ENCODE measurements at regions not wholly inside any gene's neighbourhood (a gene's known extent, or its start where the extent isn't known, plus 50 kb on each side); places are given as distances from the start of the nearest gene placed in this dataset.

GRCh38 chr4:14180983-14181601, 553.6 kb upstream of the BOD1L1 start:
- no peak overlapping the region for H3K4me2 ChIP-seq (ENCODE audit: insufficient read depth in 1 of 2, low read depth in 2 of 2, low read length in 2 of 2)
- POLR2A ChIA-PET (ENCODE audit: partially characterized antibody): no interaction called here
- H3K79me1 ChIP-seq (ENCODE audit: low read depth, low read length): no peaks in the 10 kb centered on the region

More at GRCh38 chr4:14180983-14181601, 553.6 kb upstream of the BOD1L1 start:
- Histone ChIP-seq H3K4ac (replicated peaks; ENCODE audit: insufficient read length, low read depth, low read length) (no peak overlapping the region), H3K4me1 (replicated peaks in 1 of 4; ENCODE audit: control insufficient read depth in 3 of 4, insufficient read depth in 4 of 4, low read length in 3 of 4) (peaks cover 0 to 7% (median 4%) of the 10 kb centered on the region in 4 experiments; a peak in 5 of 7 replicates), H2BK15ac (ENCODE audit: low read length) (no peak overlapping the region), H2BK120ac (replicated peaks; ENCODE audit: low read depth, low read length) (no peak overlapping the region), H2AFZ (ENCODE audit: low read length) (no peak overlapping the region), H2AK5ac (ENCODE audit: low read depth, low read length) (no peak overlapping the region), H2BK20ac (ENCODE audit: low read length) (no peak overlapping the region), H4K5ac (ENCODE audit: insufficient read length, low read depth, low read length) (no peak overlapping the region), H3K27ac (ENCODE audit: low read depth, low read length) (no peak overlapping the region), H3K18ac (ENCODE audit: extremely low read depth, low read length) (no peak overlapping the region), H4K20me1 (replicated peaks in 1 of 2; ENCODE audit: control insufficient read depth in 1 of 2, insufficient read depth in 2 of 2, low read length in 2 of 2) (no peaks in the 10 kb centered on the region), H3K23me2 (ENCODE audit: low read depth, low read length) (no peaks in the 10 kb centered on the region), H3K9me3 (ENCODE audit: insufficient read depth in 2 of 2, low read depth in 1 of 2, low read length in 1 of 2) (no peaks in the 10 kb centered on the region), H3K9ac (replicated peaks in 1 of 4; ENCODE audit: extremely low read depth in 1 of 4, low read depth in 3 of 4, low read length in 3 of 4) (no peak overlapping the region), H4K8ac (ENCODE audit: extremely low read depth, insufficient read depth, low read length) (no peak overlapping the region), H3K23ac (ENCODE audit: insufficient read length) (no peak overlapping the region), H4K91ac (replicated peaks; ENCODE audit: insufficient read length, low read length) (no peak overlapping the region), H2BK12ac (ENCODE audit: low read depth, low read length) (no peak overlapping the region), H3K79me2 (ENCODE audit: control insufficient read depth in 1 of 2, insufficient read depth in 2 of 2, low read length in 2 of 2) (no peaks in the 10 kb centered on the region), H3K36me3 (ENCODE audit: control insufficient read depth in 2 of 4, insufficient read depth in 4 of 4, low read length in 3 of 4) (peaks cover 0 to 2% (median 0%) of the 10 kb centered on the region in 4 experiments; a peak in 1 of 8 replicates), H3K4me3 (ENCODE audit: extremely low read depth in 1 of 4, insufficient read depth in 2 of 4, low read depth in 3 of 4, low read length in 4 of 4) (no peak overlapping the region), H3K56ac (replicated peaks; ENCODE audit: insufficient read length, low read depth, low read length) (no peak overlapping the region), H3K14ac (ENCODE audit: insufficient read length) (no peak overlapping the region), H2BK5ac (ENCODE audit: low read depth, low read length) (no peak overlapping the region), H3K27me3 (replicated peaks in 1 of 4; ENCODE audit: control insufficient read depth in 3 of 4, extremely low read depth in 1 of 4, insufficient read depth in 3 of 4, low read length in 3 of 4) (no peaks in the 10 kb centered on the region)
- TF ChIP-seq RBBP5 (IDR thresholded peaks at IDR 0.05; ENCODE audit: borderline replicate concordance, low read depth, low read length) (no peak), NRF1 (IDR thresholded peaks at IDR 0.05; ENCODE audit: low read depth, low read length) (no peak), KDM5A (IDR thresholded peaks at IDR 0.05; ENCODE audit: low read length) (no peak), CREB1 (IDR thresholded peaks at IDR 0.05) (no peak), SIN3A (conservative IDR thresholded peaks at IDR 0.05 in 1 of 2, IDR thresholded peaks at IDR 0.05 in 1 of 2; ENCODE audit: low read depth in 1 of 2, low read length in 2 of 2) (no peak), POLR2AphosphoS5 (IDR thresholded peaks at IDR 0.05; ENCODE audit: low read depth, low read length) (no peak), ASH2L (IDR thresholded peaks at IDR 0.05; ENCODE audit: low read length) (no peak), TCF12 (IDR thresholded peaks at IDR 0.05; ENCODE audit: low read depth, low read length) (no peak), SIX5 (IDR thresholded peaks at IDR 0.05; ENCODE audit: low read depth, low read length) (no peak), USF2 (IDR thresholded peaks at IDR 0.05; ENCODE audit: low read length) (no peak), POU5F1 (IDR thresholded peaks at IDR 0.05; ENCODE audit: low read depth, low read length) (no peak), CTBP2 (IDR thresholded peaks at IDR 0.05; ENCODE audit: borderline replicate concordance, insufficient read depth, insufficient read length, low read length) (no peak)
- DNase-seq (ENCODE audit: low read depth in 1 of 2, low spot score in 2 of 2) (no peak), FAIRE-seq (no peak)
- CTCF ChIA-PET (ENCODE audit: partially characterized antibody): interaction anchor here (1.0 kb wide), 1 partner anchor 526 kb away, joined by 3 read pairs; no protein-coding TSS in a partner anchor
- 83% methylated on average over 6 of the region's 6 CpGs; no CpG with 5 or more reads in 1 of the 2 experiments for WGBS, 2 experiments (ENCODE audit: extremely low coverage in 1 of 2, insufficient coverage in 1 of 2, insufficient read length in 1 of 2, insufficient replicate concordance in 2 of 2, low coverage in 1 of 2, low lambda C conversion rate in 2 of 2, missing lambda C conversion rate in 1 of 2)

Measured in H1 (cell line).